Right ventricle myocardium superior (tissue), 1 donor: ENCODE measurements at regions not wholly inside any gene's neighbourhood (a gene's known extent, or its start where the extent isn't known, plus 50 kb on each side); places are given as distances from the start of the nearest gene placed in this dataset.

ENCODE experiments used
- ATAC-seq: fragments of 200-7000 bp; cut with Tn5 transposase; one replicate; pipeline ENCODE4 v1.9.1; 2020; ENCODE audit warnings: mild to moderate bottlenecking; ENCODE audit not compliant: poor library complexity
- DNase-seq: peaks from one replicate; pipeline ENCODE4 v3.0.0-alpha.2; 2020
- intact Hi-C: fragments of 100-400 bp; cut with DNase I; formaldehyde crosslinking; loops from one replicate; pipeline ENCODE4 v1.11.2; 2022
- donor health status: DM: no; HTN: yes; CAD: no; lungs with severe emphysema.

- intact Hi-C loops = no loop called here
- no peak for DNase-seq
- no peak for ATAC-seq
These were observed 201.0 kb upstream of the CAMK1G start for GRCh38 chr1:209382231-209383100.

GRCh38 chr1:209383422-209383821 is 200.1 kb upstream of the CAMK1G start:
- DNase-seq (no peak), ATAC-seq (no peak)
- intact Hi-C loops = no loop called here

GRCh38 chr1:209383907-209384709 is 199.4 kb upstream of the CAMK1G start:
- DNase-seq (no peak), ATAC-seq (no peak)
- intact Hi-C loops = no loop called here

GRCh38 chr1:209384710-209385550 is 198.6 kb upstream of the CAMK1G start:
- DNase-seq = no peak
- no peak for ATAC-seq
- intact Hi-C loops = no loop called here

GRCh38 chr1:209386156-209386555 is 197.4 kb upstream of the CAMK1G start:
- no peak for ATAC-seq
- intact Hi-C loops = no loop called here
- DNase-seq = no peak

- no peak for DNase-seq
- ATAC-seq = no peak
- intact Hi-C loops = no loop called here
These were observed 196.1 kb upstream of the CAMK1G start for GRCh38 chr1:209387271-209387968.

- ATAC-seq = no peak
- intact Hi-C loops = no loop called here
- no peak for DNase-seq
These were observed 195.6 kb upstream of the CAMK1G start for GRCh38 chr1:209387969-209388329.

GRCh38 chr1:209388358-209388757 is 195.2 kb upstream of the CAMK1G start:
- DNase-seq = no peak
- intact Hi-C loops = no loop called here
- ATAC-seq = no peak

- DNase-seq = no peak
- no peak for ATAC-seq
- intact Hi-C loops = no loop called here
These were observed 194.3 kb upstream of the CAMK1G start for GRCh38 chr1:209389258-209389657.

- ATAC-seq (no peak), DNase-seq (no peak)
- intact Hi-C loops = no loop called here
These were observed 193.5 kb upstream of the CAMK1G start for GRCh38 chr1:209389975-209390374.

- DNase-seq = no peak
These were observed 192.8 kb upstream of the CAMK1G start for GRCh38 chr1:209390764-209391163.

GRCh38 chr1:209391792-209392191 is 191.7 kb upstream of the CAMK1G start:
- DNase-seq (no peak), ATAC-seq (no peak)
- intact Hi-C loops = no loop called here

More at GRCh38 chr1:209390764-209391163, 192.8 kb upstream of the CAMK1G start:
- intact Hi-C loops = no loop called here
- no peak for ATAC-seq

GRCh38 chr1:209395169-209395568 is 188.3 kb upstream of the CAMK1G start:
- ATAC-seq (no peak), DNase-seq (no peak)
- intact Hi-C loops = no loop called here

GRCh38 chr1:209397371-209397770 is 186.1 kb upstream of the CAMK1G start:
- ATAC-seq = no peak
- intact Hi-C loops = no loop called here
- no peak for DNase-seq

GRCh38 chr1:209397910-209398309 is 185.6 kb upstream of the CAMK1G start:
- ATAC-seq = no peak
- DNase-seq = no peak
- intact Hi-C loops = no loop called here

GRCh38 chr1:209398313-209398991 is 185.1 kb upstream of the CAMK1G start:
- ATAC-seq = peak; percentile 63
- peak; percentile 43 for DNase-seq
- intact Hi-C loops = no loop called here

GRCh38 chr1:209399800-209400199 is 183.7 kb upstream of the CAMK1G start:
- ATAC-seq = no peak
- no peak for DNase-seq
- intact Hi-C loops = no loop called here
